LNCAP (cell line): ENCODE measurements at regions not wholly inside any gene's neighbourhood (a gene's known extent, or its start where the extent isn't known, plus 50 kb on each side); places are given as distances from the start of the nearest gene placed in this dataset.

Source experiments
- TF ChIP-seq, protein P1 (sequence below): fragments of 450-650 bp; IDR thresholded peaks from 2 replicates; pipeline ENCODE4 v1.5.1; 2017; ENCODE audit warnings: mild to moderate bottlenecking

DNA sequence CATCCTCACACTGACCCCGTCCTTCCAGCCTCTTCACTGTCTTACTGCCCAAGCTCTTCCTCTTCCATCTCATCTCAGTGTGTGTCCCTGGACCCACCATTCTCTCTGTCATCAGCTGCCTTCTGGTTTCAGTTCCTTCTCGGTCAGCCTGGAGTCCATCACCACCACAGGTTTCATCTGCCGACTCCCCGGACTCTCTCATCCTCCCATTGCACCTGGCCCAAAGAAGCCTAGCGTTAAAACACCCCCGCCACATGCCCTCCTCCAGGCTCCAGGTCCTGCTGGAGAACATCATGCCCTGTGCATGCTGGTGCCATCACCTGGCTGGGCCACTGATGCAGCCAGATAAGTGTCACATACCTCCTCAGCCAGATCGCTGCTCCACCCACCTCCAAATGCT is 122.1 kb upstream of the GPR12 start:
- TF ChIP-seq, protein P1, sequence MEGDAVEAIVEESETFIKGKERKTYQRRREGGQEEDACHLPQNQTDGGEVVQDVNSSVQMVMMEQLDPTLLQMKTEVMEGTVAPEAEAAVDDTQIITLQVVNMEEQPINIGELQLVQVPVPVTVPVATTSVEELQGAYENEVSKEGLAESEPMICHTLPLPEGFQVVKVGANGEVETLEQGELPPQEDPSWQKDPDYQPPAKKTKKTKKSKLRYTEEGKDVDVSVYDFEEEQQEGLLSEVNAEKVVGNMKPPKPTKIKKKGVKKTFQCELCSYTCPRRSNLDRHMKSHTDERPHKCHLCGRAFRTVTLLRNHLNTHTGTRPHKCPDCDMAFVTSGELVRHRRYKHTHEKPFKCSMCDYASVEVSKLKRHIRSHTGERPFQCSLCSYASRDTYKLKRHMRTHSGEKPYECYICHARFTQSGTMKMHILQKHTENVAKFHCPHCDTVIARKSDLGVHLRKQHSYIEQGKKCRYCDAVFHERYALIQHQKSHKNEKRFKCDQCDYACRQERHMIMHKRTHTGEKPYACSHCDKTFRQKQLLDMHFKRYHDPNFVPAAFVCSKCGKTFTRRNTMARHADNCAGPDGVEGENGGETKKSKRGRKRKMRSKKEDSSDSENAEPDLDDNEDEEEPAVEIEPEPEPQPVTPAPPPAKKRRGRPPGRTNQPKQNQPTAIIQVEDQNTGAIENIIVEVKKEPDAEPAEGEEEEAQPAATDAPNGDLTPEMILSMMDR, result no peak

DNA sequence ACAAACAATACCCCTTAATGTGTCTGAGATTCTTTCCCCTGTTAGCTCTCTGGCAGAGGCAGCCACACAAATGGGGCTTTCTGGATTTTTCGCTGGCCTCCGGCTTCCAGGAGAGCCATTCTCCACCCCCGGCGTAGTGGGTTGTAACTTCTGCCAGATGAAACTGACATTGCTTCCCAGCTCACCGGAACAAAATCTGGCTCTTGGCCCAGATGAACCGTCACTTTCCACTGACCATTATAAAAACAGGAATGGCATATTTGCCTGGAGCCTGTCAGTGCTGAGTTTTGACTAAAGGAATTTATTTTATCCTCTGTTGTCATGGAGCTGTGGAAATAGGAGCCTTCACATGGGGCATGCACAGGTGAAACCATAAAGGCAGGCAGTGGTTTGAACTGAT is 120.6 kb upstream of the GPR12 start:
- TF ChIP-seq, protein P1, result no peak

DNA sequence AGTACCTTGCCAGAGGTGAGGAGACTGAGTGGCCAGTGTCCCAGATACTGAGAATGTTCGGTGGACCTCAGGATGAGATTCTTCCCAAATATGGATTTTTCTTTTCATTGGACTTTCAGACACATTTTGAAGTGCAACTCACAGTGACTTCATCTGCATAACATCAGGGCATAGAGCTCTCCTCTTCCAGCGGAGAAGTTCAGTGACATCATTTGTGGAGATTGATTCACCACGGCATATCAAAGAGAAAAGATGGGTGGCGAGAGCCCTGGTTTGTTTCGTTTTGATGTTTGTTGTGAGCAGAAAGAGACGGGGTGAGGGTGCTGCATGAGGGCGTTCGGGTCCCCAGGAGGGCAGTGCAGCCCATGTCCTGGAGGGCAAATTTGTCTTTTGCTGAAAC is 120.1 kb upstream of the GPR12 start:
- TF ChIP-seq, protein P1, result no peak

DNA sequence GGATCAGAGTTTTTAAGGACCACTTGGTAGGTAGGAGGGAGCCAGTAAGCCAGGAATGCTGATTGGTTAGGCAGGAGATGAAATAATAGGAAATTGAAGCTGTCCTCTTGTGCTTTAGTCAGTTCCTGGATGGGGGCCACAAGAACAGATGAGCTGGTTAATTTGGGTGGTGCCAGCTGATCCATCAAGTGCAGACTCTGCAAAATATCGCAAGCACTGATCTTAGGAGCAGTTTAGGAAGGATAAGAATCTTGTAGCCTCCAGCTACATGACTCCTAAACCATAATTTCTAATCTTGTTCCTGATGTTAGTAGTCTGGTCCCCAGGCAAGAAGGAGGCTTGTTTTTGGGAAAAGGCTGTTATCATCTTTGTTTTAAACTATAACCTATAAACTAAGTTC is 117.9 kb upstream of the GPR12 start:
- TF ChIP-seq, protein P1, result no peak

DNA sequence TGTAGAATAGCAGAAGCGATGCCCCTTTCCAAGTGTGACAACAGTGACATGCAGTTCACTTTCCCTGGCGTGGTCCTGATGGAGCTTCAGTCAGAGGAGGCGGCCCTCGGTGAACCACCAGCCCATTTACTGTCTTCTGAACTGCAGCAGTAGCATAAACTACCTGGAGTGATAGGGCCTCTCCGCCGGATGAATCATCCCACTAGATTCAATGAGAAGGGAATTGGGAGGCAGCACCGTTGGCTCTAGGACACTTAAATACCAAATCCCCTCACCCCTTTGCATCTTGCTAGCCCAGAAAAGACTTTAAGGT is 112.8 kb upstream of the GPR12 start:
- TF ChIP-seq, protein P1, result no peak

DNA sequence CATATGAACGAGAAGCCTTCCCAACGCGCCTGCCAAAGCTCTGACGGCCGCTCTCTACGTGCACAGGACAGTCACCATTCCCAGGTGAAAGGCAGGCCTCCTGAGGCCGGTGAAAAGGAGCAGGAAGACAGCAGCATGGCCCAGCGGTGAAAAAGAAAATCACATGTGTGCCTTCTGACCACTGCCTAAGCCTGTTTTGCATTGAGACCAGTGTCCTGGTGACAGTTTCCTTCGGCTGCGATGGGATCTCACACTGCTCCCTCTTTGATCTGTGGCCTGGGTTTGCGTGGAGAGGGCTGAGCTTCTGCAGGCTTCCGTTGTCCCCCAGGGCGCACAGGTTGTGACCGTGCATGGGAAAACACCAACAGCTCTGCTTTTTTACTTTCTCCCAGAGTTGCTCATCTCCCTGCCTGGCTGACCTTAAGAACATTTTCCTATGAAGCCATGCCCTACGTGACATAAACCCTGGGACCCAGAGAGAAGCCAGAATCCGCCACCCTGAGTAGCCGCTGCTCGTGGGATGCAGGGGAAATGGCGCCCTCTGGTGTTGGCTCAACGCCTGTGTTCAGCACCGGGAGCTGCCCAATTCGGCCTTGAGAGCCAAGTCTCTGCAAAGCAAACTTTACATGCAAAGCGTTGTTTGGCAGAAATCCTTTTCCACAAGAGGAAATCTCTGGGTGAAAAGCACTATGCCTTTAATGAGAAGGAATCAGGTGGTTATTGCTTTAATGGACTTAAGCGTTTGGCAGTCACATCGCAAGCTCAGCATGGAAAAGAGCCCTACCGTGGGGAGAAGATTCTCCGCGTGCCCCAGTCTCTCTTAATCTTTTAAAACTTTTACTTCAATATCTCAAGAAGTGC is 112.2 kb upstream of the GPR12 start:
- TF ChIP-seq, protein P1, result peak; percentile 84

DNA sequence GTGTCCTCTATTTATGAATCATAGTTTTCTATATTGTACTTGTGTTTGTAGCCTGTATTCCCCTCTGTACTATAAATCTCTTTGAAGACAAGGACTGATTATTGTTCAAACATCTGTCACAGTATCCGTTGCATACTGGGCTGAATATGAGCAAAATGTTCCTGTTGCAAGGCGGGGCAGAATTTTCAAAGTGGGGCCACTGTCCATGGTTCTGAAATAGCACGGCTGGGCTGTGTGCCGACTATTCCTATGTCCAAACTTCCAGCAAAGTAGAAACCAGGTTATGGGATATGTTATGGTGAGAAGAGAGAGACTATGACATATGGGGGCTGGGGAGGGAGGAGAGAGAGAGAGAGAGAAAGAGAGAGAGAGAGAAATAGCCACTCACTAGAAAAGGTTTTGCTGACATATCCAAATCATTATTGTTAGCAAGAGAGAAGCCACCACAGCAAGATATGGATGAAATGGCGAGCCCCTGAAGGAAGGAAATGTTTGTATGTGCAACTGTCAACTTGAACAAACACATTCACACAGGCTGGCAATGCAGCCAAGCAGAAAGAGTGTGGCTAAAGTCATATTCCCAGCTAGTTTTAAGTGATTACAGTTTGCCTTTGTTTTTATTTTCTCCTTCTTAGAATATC is 107.0 kb upstream of the GPR12 start:
- TF ChIP-seq, protein P1, result no peak
